GM12878 (cell line): ENCODE measurements at regions not wholly inside any gene's neighbourhood (a gene's known extent, or its start where the extent isn't known, plus 50 kb on each side); places are given as distances from the start of the nearest gene placed in this dataset.

ENCODE experiments used
- ATAC-seq: fragments of 200-7000 bp; cut with Tn5 transposase; 3 replicates; pipeline ENCODE4 v1.9.1; 2020; ENCODE audit warnings: mild to moderate bottlenecking, moderate library complexity
- BruUV-seq: library from RNA; stranded (reverse); fragments of 400-500 nt; replicated peaks from 2 replicates; lab custom pipeline; 2021; lab: Mats Ljungman, UMichigan
- CTCF ChIA-PET: fragments of 300-600 bp; sonication (Branson Sonifier 250); formaldehyde crosslinking; extraction: SDS; loops from one replicate; lab custom pipeline; 2021; ENCODE audit warnings: inconsistent platforms; lab: Yijun Ruan, JAX
- POLR2A ChIA-PET: fragments of 350-600 bp; formaldehyde crosslinking; extraction: SDS; loops from one replicate; lab custom pipeline; 2021; ENCODE audit warnings: inconsistent platforms; lab: Charles Lee
- RAD21 ChIA-PET: fragments of 300-600 bp; sonication (Branson Sonifier 250); formaldehyde crosslinking; loops from one replicate; lab custom pipeline; 2023; ENCODE audit warnings: antibody characterized with exemption; ENCODE audit not compliant: unreplicated experiment; lab: Charles Lee
- SMC1A ChIA-PET: fragments of 300-600 bp; sonication (Branson Sonifier 250); formaldehyde crosslinking; loops from one replicate; lab custom pipeline; 2023; ENCODE audit not compliant: unreplicated experiment, uncharacterized antibody; lab: Charles Lee
- DNase-seq: peaks from one replicate; pipeline ENCODE4 v3.0.0-alpha.2; 2011; ENCODE audit warnings: low read depth, low spot score
- FAIRE-seq: peaks from 3 replicates; lab custom pipeline; 2011; peaks lifted over from hg19 to GRCh38; lab: Jason Lieb, UNC
- H2AFZ ChIP-seq: 2 replicates; pipeline ENCODE4 v1.6.0; 2011; ENCODE audit warnings: low read depth, low read length, control low read depth; ENCODE audit not compliant: control insufficient read depth
- H3K27ac ChIP-seq: 2 replicates; pipeline ENCODE4 v1.5.1; 2011; ENCODE audit warnings: control low read depth; ENCODE audit not compliant: control insufficient read depth, insufficient read depth
- H3K27me3 ChIP-seq, 2 experiments: replicated peaks in 1 of 2; 2 replicates each; pipeline versions ENCODE4 v1.6.0 to v1.6.1; 2011; ENCODE audit warnings: low read length in 1 of 2; ENCODE audit not compliant: control insufficient read depth in 2 of 2, insufficient read depth in 2 of 2
- H3K36me3 ChIP-seq, 2 experiments: 2 replicates each; pipeline ENCODE4 v1.5.1; 2011; ENCODE audit warnings: low read length in 1 of 2; ENCODE audit not compliant: control insufficient read depth in 2 of 2, insufficient read depth in 2 of 2
- H3K4me1 ChIP-seq: 2 replicates; pipeline ENCODE4 v1.6.1; 2011; ENCODE audit warnings: mild to moderate bottlenecking, low read length, moderate library complexity, mixed read lengths; ENCODE audit not compliant: control insufficient read depth, insufficient read depth
- H3K4me2 ChIP-seq: 2 replicates; pipeline ENCODE4 v1.6.0; 2011; ENCODE audit warnings: control low read depth; ENCODE audit not compliant: control insufficient read depth, insufficient read depth
- H3K4me3 ChIP-seq: fragments of 200-600 bp; sonication (generic); 2 replicates; pipeline ENCODE4 v1.5.1; 2016
- H3K79me2 ChIP-seq: 2 replicates; pipeline ENCODE4 v1.6.0; 2011; ENCODE audit warnings: low read length; ENCODE audit not compliant: control insufficient read depth, insufficient read depth
- H3K9ac ChIP-seq: 2 replicates; pipeline ENCODE4 v1.8.0; 2011; ENCODE audit warnings: low read length, control low read depth, mixed read lengths; ENCODE audit not compliant: control insufficient read depth, insufficient read depth
- H3K9me3 ChIP-seq: replicated peaks from 3 replicates; pipeline ENCODE4 v1.5.1; 2011; ENCODE audit warnings: mild to moderate bottlenecking, low read length; ENCODE audit not compliant: control insufficient read depth, insufficient read depth
- H4K20me1 ChIP-seq: 2 replicates; pipeline ENCODE4 v1.6.0; 2011; ENCODE audit not compliant: control insufficient read depth, insufficient read depth
- DPF2 ChIP-seq: fragments of 450-650 bp; IDR thresholded peaks from 2 replicates; pipeline ENCODE4 v1.6.1; 2017; ENCODE audit warnings: mild to moderate bottlenecking
- FOXK2 ChIP-seq: fragments of 450-650 bp; IDR thresholded peaks from 2 replicates; pipeline ENCODE4 v1.6.1; 2017; ENCODE audit warnings: mild to moderate bottlenecking, moderate library complexity
- HDAC2 ChIP-seq: fragments of 200-600 bp; sonication (generic); IDR thresholded peaks from 2 replicates; pipeline ENCODE4 v1.6.1; 2017
- MTA3 ChIP-seq: IDR thresholded peaks from 2 replicates; pipeline ENCODE4 v1.6.1; 2012; ENCODE audit warnings: low read length, inconsistent platforms, borderline replicate concordance
- MXI1 ChIP-seq: fragments of 150-350 bp; IDR thresholded peaks from 2 replicates; pipeline ENCODE4 v1.6.1; 2011; ENCODE audit warnings: low read depth, mild to moderate bottlenecking, inconsistent platforms, low read length, improper control_type of control experiment
- NFXL1 ChIP-seq: fragments of 450-650 bp; IDR thresholded peaks from 2 replicates; pipeline ENCODE4 v1.6.1; 2017; ENCODE audit warnings: antibody characterized with exemption, mild to moderate bottlenecking, borderline replicate concordance
- NR2C2 ChIP-seq: IDR thresholded peaks from 2 replicates; pipeline ENCODE4 v1.6.1; 2011; ENCODE audit warnings: borderline replicate concordance, low read depth; ENCODE audit not compliant: control insufficient read depth, insufficient read length
- RAD51 ChIP-seq: fragments of 450-650 bp; IDR thresholded peaks from 2 replicates; pipeline ENCODE4 v1.6.1; 2016; ENCODE audit warnings: moderate library complexity, mild to moderate bottlenecking, inconsistent platforms
- RFX5 ChIP-seq: IDR thresholded peaks from 2 replicates; pipeline ENCODE4 v1.6.1; 2011; ENCODE audit warnings: low read depth, low read length, improper control_type of control experiment
- SMARCA5 ChIP-seq: fragments of 450-650 bp; IDR thresholded peaks from 2 replicates; pipeline ENCODE4 v1.6.1; 2017; ENCODE audit warnings: mild to moderate bottlenecking
- SRF ChIP-seq, 2 experiments: IDR thresholded peaks; 2 replicates each; pipeline ENCODE4 v1.6.1; 2011; ENCODE audit warnings: low read depth in 2 of 2, low read length in 2 of 2, mild to moderate bottlenecking in 1 of 2, moderate library complexity in 1 of 2
- TCF12 ChIP-seq: IDR thresholded peaks from 2 replicates; pipeline ENCODE4 v1.6.1; 2011; ENCODE audit warnings: low read depth, mild to moderate bottlenecking, low read length
- TCF3 ChIP-seq: IDR thresholded peaks from 2 replicates; pipeline ENCODE4 v1.6.1; 2012; ENCODE audit warnings: low read depth, mild to moderate bottlenecking, low read length, borderline replicate concordance; ENCODE audit not compliant: insufficient read depth
- USF2 ChIP-seq: IDR thresholded peaks from 2 replicates; pipeline ENCODE4 v1.6.1; 2011; ENCODE audit warnings: low read depth, low read length, improper control_type of control experiment, borderline replicate concordance
- WGBS: methylation state at CpG from one replicate; pipeline ENCODE4 v1.1.6; 2016; ENCODE audit warnings: low lambda C conversion rate; ENCODE audit not compliant: insufficient replicate concordance, insufficient coverage; ENCODE audit errors: missing lambda C conversion rate; 5-methylcytosine and 5-hydroxymethylcytosine counted together
- in situ Hi-C: fragments of 300-500 bp; cut with MboI; formaldehyde crosslinking; loops from 9 replicates; pipeline ENCODE4 v1.14.3; 2018; ENCODE audit warnings: mixed read lengths
- intact Hi-C: fragments of 100-400 bp; cut with micrococcal nuclease; formaldehyde crosslinking; loops from one replicate; pipeline ENCODE4 v1.14.2; 2022; ENCODE audit not compliant: unreplicated experiment

DNA sequence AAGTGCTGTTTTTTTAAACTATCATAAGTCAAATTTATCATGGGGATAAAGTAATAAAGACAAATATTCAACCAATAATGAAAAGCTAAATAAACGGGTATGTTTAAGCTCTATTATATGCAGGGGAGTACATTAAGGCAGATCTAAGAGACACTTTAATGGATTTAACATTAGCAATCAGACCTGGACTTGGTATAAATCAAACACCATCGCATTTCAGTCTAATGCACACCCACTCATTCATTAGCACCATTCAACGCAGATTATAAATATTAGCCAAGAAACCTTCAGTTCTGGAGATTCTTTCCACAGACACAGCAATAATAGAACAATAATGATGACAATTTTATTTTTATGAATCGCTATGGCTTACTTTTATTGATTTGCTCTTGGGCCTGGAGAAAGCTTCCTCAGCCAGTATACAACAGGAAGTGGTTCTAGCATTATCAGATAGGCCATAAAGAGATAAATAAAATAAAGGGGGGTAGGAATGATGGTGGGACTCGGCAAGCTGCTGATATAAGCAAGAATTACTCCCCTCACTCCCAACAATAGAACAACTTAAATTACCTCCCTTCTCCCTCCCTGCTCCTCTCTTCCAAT is 172.2 kb downstream of the PSAT1 start:
- no peak for FAIRE-seq
- Histone ChIP-seq H3K4me1 (no peaks in the 10 kb centered on the region), H3K27ac (no peak overlapping the region), H3K79me2 (no peaks in the 10 kb centered on the region), H3K4me2 (no peak overlapping the region), H3K4me3 (no peak overlapping the region), H3K9me3 (no peaks in the 10 kb centered on the region), H3K27me3 (no peaks in the 10 kb centered on the region), H4K20me1 (no peaks in the 10 kb centered on the region), H3K9ac (no peak overlapping the region)
- DNase-seq, result no peak
- BruUV-seq, result no TSS peak
- no peak for ATAC-seq
- CTCF ChIA-PET, result interaction anchor here (1.1 kb wide), 1 partner anchor 30 kb away, joined by 4 read pairs; no protein-coding TSS in a partner anchor
- in situ Hi-C loops, result no loop called here
- POLR2A ChIA-PET, result no interaction called here
- TF ChIP-seq HDAC2 (no peak), USF2 (no peak), MTA3 (no peak), NR2C2 (no peak), DPF2 (no peak), SMARCA5 (no peak), SRF (IDR thresholded peaks at IDR 0.05; ENCODE audit: low read depth in 2 of 2, low read length in 2 of 2) (no peak), FOXK2 (no peak), NFXL1 (no peak), TCF12 (no peak), TCF3 (no peak), MXI1 (no peak), RAD51 (no peak), RFX5 (no peak)
- TF ChIP-seq, all 136 proteins: peak for 0
- intact Hi-C loops, result no loop called here
- ChIA-PET RAD21 (no interaction called here), SMC1A (no interaction called here)
- Histone ChIP-seq H3K36me3 (no peaks in the 10 kb centered on the region), H2AFZ (no peak overlapping the region)
- WGBS, result 30% methylated on average over 5 of the region's 5 CpGs
